GM21723 (cell line): ENCODE measurements at regions not wholly inside any gene's neighbourhood (a gene's known extent, or its start where the extent isn't known, plus 50 kb on each side); places are given as distances from the start of the nearest gene placed in this dataset.
"Not testable (repeated sequence)": the region's sequence is repeated elsewhere in the genome, so short reads cannot be mapped to it uniquely, and the experiment has no call there.

ENCODE experiments used
- ATAC-seq: cut with Tn5 transposase; IDR thresholded peaks from one replicate; pipeline ENCODE4 v1.9.1; 2021; ENCODE audit warnings: mild to moderate bottlenecking, moderate library complexity; ENCODE audit not compliant: unreplicated experiment

DNA sequence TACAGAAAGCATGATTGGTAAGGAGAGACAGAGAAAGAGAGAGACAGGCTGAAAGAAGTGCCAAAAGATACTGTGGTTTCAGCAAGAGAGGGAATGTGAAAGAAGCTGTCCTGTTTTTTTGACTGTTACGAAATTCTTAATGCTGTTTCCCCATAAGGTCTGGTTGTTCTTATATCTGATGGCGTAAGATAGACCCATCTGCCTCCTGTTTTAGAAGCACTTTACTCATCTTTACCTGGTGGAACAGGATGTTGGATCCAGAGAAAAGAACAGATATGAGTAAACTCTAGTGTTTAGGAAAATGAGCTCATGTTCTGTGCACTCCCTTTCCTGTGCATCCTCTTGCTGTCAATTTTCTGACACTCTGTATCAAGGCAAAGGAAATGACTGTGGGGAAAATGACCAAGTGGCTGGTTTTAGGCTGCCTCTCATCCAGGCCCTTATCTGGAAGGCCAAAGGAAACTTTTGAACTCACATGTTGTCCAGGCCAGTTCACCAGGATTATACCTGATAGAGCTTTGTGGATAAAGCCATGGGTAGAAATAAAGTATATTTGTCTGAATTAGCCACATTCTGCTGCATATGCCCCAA is 311.7 kb upstream of the HTR2C start:
- no peak for ATAC-seq

DNA sequence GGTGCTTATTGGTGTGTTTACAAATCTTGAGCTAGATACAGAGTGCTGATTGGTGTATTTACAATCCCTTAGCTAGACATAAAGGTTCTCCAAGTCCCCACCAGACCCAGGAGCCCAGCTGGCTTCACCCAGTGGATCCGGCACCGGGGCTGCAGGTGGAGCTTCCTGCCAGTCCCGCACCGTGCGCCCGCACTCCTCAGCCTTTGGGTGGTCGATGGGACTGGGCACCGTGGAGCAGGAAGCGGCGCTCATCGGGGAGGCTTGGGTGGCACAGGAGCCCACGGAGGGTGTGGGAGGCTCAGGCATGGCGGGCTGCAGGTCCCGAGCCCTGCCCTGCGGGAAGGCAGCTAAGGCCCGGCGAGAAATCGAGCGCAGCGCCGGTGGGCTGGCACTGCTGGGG is 313.5 kb upstream of the HTR2C start:
- ATAC-seq: not testable (repeated sequence)

DNA sequence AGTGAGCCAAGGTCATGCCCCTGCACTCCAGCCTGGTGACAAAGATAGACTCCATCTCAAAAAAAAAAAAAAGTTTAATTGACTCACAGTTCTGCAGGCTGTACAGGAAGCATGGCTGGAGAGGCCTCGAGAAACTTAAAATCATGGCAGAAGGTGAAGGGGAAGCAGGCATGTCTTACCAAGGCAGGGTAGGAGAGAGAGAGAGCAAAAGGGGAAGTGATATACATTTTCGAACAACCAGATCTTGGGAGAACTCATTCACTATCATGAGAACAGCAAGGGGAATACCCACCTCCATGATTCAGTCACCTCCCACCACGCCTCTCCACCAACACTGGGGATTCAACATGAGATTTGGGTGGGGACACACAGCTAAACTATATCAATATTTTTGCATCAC is 315.2 kb upstream of the HTR2C start:
- ATAC-seq: no peak

DNA sequence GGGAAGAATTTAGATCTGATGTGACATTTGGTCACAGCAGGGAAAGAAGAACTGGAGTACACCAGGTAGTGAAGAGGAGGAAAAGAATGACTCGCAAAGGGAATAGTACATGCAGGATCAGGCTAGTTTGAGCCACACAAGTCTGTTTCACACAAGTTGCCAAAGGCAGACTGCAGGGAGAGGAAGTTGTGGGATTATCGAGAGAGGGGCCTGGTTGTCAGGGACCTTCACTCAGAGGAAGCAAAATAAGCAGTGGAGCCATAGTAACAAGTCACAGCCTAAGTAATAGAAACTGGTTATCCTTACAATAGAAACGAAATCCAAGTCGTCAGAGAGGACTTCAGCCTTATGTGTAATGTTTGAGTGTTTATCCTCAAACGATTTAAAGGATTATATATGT is 316.7 kb upstream of the HTR2C start:
- ATAC-seq: no peak

DNA sequence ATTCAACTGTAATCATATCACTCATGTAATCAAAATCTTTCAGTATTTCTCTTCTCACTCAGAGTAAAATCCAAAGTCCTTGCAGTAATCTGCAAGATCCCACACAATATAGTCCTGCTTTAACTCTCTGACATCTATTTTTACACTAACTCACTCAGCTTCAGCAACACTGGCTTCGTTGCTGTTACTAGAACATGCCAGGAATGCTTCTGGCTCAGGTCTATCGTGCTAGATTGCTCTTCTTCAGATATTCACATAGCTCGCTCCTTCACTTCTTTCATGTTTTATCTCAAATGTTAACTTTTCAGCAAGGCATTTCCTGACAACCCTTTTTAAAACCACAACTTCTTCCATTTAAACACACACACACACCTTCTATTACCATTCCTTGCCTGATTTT is 331.7 kb upstream of the HTR2C start:
- no peak for ATAC-seq

DNA sequence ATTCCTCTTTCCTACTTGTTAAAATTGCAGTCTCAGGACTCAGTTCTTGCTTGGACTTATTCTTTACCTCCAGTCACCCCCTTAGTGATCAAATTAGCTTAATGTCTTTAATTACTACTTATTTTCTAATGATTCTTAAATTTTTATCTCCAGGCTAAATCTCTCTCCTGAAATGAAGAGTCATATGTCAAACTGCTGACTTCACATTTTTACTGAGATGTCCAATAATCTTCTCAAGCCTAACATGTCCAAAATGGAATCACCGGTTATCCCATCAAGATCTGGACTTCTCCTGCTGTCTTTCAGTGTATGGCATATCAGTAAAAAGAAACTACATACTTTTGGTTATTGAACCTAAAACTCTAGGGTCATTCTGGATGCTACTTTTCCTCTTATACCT is 332.3 kb upstream of the HTR2C start:
- ATAC-seq: no peak

DNA sequence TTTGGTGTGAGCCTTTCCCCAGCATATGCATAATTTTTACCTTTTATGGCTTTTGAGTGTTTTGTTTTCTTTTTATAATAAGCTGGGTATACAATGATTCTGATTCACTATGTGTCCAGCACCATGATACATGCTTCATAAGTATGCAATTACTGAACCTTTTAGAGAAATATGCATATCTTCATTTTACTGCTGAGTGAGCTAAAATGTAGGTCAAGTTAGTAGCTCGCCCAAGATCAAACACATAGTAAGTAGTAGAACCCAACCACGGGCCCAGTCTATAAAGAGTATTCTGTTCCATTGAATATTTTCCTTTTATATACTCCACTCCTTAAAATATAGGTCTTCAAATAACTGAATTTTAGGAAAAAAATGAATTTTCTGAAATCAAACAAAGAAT is 362.4 kb upstream of the HTR2C start:
- ATAC-seq: no peak

DNA sequence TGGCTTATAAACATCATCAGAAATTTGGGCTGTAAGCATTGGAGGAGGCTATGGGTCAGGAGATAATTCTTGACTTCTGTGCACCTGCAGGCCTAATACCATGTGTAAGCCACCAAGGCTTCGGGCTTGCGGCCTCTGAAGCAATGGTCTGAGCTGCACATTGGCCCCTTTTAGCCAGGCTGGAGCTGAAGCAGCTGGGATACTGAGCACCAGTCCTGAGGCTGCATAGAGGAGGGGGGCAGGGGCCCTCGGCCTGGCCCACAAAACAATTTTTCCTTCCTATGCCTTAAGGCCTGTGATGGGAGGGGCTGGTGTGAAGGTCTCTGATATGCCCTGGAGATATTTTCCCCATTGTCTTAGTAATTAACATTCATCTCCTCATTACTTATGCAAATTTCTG is 373.0 kb upstream of the HTR2C start:
- ATAC-seq: no peak

DNA sequence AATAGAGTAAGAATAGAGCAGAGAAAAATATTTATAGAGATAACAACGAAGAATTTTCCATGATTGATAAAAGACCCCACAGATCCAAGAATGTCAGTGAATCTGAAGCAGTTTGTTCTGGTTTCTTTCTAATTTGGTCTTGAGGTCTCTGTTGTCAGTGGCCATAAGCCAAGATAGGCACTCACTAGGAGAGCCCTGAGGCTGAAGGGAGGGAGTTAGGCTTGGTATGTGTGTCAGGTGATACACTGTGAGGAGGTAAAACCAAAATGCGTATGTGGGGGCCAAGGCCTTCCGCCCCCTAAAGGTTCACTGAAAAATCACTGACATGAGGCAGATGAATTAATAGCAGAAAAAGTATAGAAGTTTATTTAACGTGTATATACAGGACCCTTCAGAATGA is 382.3 kb upstream of the HTR2C start:
- ATAC-seq: no peak

DNA sequence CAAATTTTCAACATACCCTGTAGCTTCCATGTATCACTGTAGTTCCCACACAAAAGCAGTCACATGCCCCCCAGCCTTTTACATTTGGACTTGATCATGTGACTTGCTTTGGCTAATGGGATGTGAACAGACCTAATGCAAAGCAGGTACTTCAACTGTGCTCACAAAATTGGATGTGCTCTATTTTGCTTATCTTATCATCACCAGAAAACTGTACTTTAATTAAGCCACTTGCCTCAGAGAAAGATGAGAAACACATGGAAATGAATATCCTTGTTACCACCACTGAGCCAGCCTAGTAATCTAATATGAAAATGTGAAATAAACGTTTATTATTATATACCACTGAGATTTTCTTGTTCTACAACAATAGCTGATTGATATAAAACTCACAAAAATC is 402.7 kb upstream of the HTR2C start:
- ATAC-seq: no peak

DNA sequence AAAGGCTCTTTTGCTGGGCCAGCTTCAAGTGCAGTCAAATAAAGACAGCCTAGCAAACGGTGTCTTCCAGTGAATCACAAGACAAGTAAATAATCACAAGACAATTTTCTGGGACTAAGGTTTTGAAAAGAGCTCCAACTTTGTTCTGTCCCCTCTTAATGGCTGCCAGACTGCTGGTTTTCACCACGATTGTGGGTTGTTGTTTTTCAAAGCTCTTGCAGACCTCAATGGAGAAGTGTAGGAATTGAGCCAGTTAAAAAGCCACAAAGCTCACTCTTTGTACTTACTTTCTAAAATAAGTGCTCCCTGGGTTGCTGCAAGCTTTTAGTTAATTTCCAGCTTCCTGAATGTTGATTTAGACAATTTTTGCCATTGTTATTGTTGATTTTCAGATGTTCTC is 405.8 kb upstream of the HTR2C start:
- ATAC-seq: no peak

DNA sequence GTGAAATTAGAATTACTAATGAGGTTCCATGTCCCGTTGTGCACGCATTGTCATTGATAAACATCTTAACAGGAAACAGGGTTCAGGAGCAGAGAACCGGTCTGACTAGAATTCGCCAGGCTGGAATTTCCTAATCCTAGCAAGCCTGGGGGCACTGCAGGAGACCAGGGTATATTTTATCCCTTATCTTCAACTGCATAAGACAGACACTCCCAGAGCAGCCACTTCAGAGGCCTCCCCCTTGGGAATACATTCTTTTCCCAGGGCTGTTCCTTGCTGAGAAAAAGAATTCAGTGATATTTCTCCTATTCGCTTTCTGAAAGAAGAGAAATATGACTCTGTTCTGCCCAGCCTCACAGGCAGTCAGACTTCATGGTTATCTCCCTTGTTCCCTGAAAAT is 416.6 kb upstream of the HTR2C start:
- ATAC-seq: not testable (repeated sequence)

DNA sequence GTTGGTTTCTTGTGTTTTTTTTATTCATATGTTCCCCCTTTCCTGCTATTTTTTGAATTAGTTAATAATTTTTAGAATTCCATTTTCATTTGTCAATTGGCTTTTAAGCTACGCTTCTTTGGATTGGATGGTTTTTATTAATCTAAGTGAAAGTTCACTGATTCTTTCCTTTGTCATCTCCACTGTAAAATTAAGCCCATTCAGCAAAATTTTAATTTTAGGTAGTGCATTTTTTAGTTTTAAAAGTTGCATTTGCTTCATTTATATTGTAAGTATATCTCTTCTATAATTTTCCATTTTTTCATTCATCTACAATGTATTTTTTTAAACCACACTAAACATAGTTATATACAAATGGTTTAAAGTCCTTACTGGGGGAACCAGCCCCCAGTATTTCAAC is 417.3 kb upstream of the HTR2C start:
- no peak for ATAC-seq

DNA sequence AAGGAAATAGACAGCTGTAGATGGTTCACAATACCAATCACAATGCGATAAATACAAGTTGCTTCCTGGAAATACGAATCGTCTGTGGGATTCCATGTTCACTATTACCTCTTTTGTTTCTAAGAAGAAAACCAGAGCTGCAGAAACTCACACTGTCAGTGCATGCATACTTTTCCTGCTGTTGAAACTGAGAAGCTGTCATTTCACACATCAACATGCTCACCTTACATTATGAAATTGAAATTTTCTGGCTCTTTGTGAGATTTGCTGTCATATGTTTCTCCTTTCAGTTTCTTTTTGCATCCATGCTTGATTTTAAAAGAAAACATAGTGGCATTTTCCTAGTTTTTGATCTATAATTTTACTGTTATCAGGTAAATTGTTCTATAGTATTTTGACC is 418.3 kb upstream of the HTR2C start:
- no peak for ATAC-seq

DNA sequence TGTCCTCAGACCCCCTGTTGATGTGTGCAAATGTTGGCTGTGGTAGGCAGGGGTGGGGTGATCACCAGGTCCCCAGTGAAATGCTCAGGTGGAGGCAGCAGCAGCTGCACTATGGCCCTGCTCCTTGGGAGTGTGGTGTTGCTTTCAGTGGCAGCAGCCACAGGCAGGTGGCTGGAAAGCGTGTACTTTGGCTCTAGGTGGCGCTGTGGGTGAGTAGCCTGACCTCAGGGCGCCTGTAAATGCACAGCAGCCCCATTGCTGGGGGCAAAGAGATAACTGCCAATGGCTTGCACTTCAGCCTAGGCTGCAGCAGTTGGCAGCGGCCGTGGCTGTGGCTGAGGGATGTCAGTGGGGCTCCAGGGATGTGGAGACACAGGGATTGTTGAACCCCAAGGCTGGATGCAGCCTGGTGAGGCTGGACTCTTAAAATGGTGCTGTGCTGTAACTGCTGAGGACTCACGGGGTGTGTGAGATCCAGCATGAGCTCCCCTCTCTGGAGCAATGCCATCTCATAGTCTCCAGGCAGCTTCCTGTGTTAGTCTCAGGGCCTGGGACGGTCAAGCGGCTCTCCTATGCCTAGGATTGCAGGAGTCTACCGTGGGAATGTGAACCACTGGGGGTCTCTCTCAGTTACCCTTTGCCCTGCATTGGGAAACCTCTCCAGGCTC is 421.7 kb upstream of the HTR2C start:
- no peak for ATAC-seq

DNA sequence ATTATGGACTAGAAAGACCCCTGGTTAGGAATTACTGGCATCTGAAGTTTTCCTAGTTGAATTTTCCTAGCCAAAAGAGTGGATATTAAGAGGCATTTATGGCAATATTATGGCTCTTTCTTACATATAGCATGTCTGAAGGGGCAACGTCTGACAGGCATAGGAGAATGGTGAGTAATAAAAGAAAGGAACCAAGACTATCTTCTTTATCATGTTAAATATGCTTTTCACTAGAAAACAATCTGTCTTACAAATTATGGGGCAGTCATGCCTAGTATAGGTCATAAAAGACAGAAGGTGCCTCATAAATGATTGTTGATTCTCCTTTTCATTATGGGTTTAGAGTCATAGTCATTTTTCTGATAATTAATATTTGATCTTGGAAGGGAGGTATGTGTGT is 431.1 kb upstream of the HTR2C start:
- ATAC-seq: no peak

DNA sequence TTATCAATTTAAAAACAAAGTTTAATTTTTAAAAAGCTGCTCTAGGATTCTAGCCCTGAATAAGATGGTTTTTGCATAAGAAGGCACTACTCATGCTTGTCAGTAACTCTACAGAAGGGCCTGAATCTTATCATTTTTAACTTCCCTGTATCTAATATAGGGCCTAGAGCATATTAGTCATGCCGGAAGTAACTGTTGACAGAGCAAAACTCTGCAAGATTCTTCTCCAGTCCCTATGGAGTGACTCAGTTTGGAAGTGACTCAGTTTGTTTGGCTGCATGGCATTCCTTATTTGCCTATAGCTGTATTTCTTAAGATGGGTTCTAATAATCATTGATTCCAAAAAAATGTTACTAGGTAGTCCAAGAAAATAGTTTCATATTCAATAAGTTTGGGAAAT is 431.8 kb upstream of the HTR2C start:
- no peak for ATAC-seq

DNA sequence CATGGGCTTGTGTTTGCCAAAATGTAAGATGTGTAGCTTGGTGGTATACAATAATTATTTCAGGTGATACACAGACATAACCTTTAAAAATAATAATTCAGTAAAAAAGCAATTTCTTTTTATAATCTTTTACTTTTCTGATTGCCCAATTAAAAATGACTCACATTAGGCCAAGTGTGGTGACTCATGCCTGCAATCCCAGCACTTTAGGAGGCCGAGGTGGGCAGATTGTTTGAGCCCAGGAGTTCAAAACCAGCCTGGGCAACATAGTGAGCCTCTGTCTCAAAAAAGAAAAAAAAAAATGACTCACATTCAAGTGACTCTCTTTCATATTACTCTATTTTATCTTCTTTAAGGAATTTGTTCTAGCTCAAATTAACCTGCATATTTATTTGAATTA is 449.4 kb upstream of the HTR2C start:
- no peak for ATAC-seq

DNA sequence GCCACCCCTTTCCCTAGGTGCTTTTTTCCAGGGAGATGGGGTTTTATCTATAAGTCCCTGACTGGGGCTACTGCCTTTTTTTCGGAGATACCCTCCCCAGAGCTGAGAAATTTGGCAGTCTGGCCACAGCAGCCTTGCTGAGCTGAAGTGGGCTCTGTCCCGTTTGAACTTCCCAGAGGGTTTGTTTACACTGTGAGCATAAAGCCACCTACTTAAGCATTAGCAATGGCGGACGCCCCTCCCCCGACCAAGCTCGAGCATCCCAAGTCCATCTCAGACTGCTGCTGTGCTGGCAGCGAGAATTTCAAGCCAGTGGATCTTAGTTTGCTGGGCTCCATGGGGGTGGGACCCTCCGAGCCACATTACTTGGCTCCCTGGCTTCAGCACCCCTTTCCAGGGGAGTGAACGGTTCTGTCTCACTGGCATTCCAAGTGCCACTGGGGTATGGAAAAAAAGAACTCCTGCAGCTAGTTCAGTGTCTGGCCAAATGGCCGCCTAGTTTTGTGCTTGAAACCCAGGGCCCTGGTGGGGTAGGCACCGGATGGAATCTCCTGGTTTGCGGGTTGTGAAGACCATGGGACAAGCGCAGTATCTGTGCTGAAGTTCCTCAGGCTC is 456.4 kb upstream of the HTR2C start:
- no peak for ATAC-seq

DNA sequence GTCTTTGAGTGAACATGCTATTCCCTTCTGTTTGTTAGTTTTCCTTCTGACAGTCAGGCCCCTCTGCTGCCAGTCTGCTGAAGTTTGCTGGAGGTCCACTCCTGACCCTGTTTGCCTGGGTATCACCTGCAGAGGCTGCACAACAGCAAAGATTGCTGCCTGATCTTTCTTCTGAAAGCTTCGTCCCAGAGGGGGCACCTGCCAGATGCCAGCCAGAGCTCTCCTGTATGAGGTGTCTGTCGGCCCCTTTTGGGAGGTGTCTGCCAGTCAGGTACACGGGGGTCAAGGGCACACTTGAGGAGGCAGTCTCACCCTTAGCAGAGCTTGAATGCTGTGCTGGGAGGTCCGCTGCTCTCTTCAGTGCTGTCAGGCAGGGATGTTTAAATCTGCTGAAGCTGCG is 456.9 kb upstream of the HTR2C start:
- no peak for ATAC-seq

DNA sequence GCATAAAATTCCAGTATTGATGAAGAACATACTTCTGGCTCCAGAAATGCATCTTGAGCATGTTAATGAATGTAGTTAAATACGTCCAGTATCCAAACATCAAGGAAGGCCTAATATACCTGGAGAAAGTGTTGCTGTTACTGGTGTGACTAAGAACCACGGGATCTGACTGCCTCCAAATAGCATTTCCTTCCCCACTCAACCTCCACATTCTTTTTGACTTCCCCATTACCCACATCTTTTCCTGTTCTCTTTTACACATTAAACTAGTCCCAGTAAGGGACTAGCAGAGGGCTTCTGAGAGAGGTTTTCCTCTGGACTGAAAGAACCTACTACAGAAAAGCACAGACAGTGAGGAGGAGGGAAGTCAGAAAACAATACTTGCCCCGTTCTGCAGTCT is 482.8 kb upstream of the HTR2C start:
- ATAC-seq: no peak

DNA sequence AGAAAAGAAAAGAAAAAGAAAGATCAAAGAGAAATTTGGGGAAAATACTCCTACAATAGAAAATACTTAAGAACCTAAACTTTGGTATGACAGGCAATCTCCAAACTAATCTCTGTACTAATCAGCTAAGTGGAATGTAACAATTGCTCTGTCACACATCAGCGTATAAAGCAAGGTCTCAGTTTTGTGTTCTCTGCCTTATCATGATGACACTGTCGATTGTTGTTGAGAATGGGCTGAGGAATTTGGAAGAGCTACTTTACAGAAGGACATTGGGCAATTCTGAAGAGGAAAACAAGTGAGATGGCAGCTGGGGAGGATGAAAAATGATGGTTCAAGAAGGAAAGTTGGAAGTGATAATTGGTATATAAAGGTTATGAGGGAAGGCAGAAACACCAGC is 486.0 kb upstream of the HTR2C start:
- ATAC-seq: no peak

DNA sequence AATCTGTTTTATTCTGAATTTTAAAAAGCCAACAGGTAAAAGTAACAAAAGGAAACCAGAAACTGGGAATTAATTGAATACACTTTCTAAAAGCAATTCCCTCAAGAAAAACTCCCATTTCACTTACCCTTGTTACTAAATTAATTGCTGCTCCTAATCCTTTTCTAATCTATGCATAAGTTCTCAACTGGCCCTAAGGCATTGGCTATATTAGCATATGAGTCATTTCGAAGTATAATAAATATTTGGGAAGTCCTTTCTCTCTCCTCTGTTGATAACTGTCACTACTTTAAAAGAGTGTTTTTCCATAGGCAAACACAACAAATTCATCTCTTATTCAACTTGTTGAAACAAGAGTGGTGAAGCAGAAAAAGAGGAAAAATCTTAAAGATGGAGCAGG is 486.5 kb upstream of the HTR2C start:
- ATAC-seq: no peak
